Keratinocyte (primary cell): ENCODE measurements at regions not wholly inside any gene's neighbourhood (a gene's known extent, or its start where the extent isn't known, plus 50 kb on each side); places are given as distances from the start of the nearest gene placed in this dataset.

Source experiments
- DNase-seq: peaks from one replicate; pipeline ENCODE4 v3.0.0-alpha.2; 2011; ENCODE audit warnings: low read depth, missing footprints, low spot score
- FAIRE-seq: peaks from 2 replicates; lab custom pipeline; 2011; peaks lifted over from hg19 to GRCh38; lab: Jason Lieb, UNC
- H2AFZ ChIP-seq: 2 replicates; pipeline ENCODE4 v1.6.0; 2012; ENCODE audit warnings: low read length, control low read depth, inconsistent platforms; ENCODE audit not compliant: control insufficient read depth
- H3K27ac ChIP-seq: 2 replicates; pipeline ENCODE4 v1.5.1; 2011; ENCODE audit warnings: low read length; ENCODE audit not compliant: control insufficient read depth, insufficient read depth
- H3K27me3 ChIP-seq: 3 replicates; pipeline ENCODE4 v1.6.0; 2011; ENCODE audit warnings: low read length; ENCODE audit not compliant: control insufficient read depth, insufficient read depth; ENCODE audit errors: extremely low read depth
- H3K36me3 ChIP-seq, 2 experiments: 2 replicates in 1 of 2; 3 replicates in 1 of 2; pipeline ENCODE4 v1.5.1; 2011; ENCODE audit warnings: low read length in 2 of 2, mild to moderate bottlenecking in 1 of 2; ENCODE audit not compliant: control insufficient read depth in 2 of 2, insufficient read depth in 2 of 2; ENCODE audit errors: extremely low read depth in 1 of 2
- H3K4me1 ChIP-seq: 3 replicates; pipeline ENCODE4 v1.5.1; 2011; ENCODE audit warnings: low read length; ENCODE audit not compliant: control insufficient read depth, insufficient read depth; ENCODE audit errors: extremely low read depth
- H3K4me2 ChIP-seq: 3 replicates; pipeline ENCODE4 v1.6.0; 2011; ENCODE audit warnings: low read depth, low read length; ENCODE audit not compliant: control insufficient read depth, insufficient read depth; ENCODE audit errors: extremely low read depth
- H3K4me3 ChIP-seq, 3 experiments: fragments of 200-600 bp in 1 of 3; sonication (generic) in 1 of 3; 2 replicates in 2 of 3; 3 replicates in 1 of 3; pipeline ENCODE4 v1.5.1; 2011 to 2016; ENCODE audit warnings: low read length in 3 of 3, mild to moderate bottlenecking in 3 of 3, control low read depth in 2 of 3, inconsistent platforms in 1 of 3, low read depth in 1 of 3, mixed read lengths in 1 of 3, mixed run types in 1 of 3, moderate library complexity in 1 of 3; ENCODE audit not compliant: control insufficient read depth in 2 of 3, insufficient read depth in 2 of 3; ENCODE audit errors: extremely low read depth in 1 of 3
- H3K79me2 ChIP-seq: 2 replicates; pipeline ENCODE4 v1.6.0; 2012; ENCODE audit warnings: low read length; ENCODE audit not compliant: control insufficient read depth, insufficient read depth
- H3K9ac ChIP-seq: 3 replicates; pipeline ENCODE4 v1.6.0; 2011; ENCODE audit warnings: low read length; ENCODE audit not compliant: control insufficient read depth, insufficient read depth; ENCODE audit errors: extremely low read depth
- H3K9me1 ChIP-seq: 3 replicates; pipeline ENCODE4 v1.6.0; 2011; ENCODE audit warnings: low read length; ENCODE audit not compliant: control insufficient read depth, insufficient read depth; ENCODE audit errors: extremely low read depth
- H3K9me3 ChIP-seq: 2 replicates; pipeline ENCODE4 v1.5.1; 2012; ENCODE audit warnings: low read depth, low read length; ENCODE audit not compliant: control insufficient read depth
- H4K20me1 ChIP-seq: 3 replicates; pipeline ENCODE4 v1.6.0; 2011; ENCODE audit warnings: low read length; ENCODE audit not compliant: control insufficient read depth, insufficient read depth; ENCODE audit errors: extremely low read depth
- CTCF ChIP-seq, 3 experiments: IDR thresholded peaks in 1 of 3; conservative IDR thresholded peaks in 1 of 3; optimal IDR thresholded peaks in 1 of 3; 2 replicates in 2 of 3; 3 replicates in 1 of 3; pipeline versions ENCODE3 to v1.5.1; 2011; ENCODE audit warnings: low read length in 3 of 3, mild to moderate bottlenecking in 3 of 3, moderate library complexity in 2 of 3, control low read depth in 1 of 3, inconsistent platforms in 1 of 3; ENCODE audit not compliant: insufficient read depth in 2 of 3; ENCODE audit errors: extremely low read depth in 1 of 3
- EZH2 ChIP-seq: IDR thresholded peaks from one replicate; pipeline ENCODE4 v1.6.1; 2012; ENCODE audit warnings: inconsistent platforms, mild to moderate bottlenecking, low read length, moderate library complexity
- dilution Hi-C: fragments of 300-500 bp; cut with MboI; formaldehyde crosslinking; loops from one replicate; pipeline ENCODE4 v1.7.0; 2020; ENCODE audit warnings: low sequenced_read_pairs; ENCODE audit not compliant: extremely low pct_ligation_motif_present

GRCh38 chr7:67847092-67847787 is 850.6 kb downstream of the TYW1 start:
- FAIRE-seq: no peak
- no peak overlapping the region for H3K4me2 ChIP-seq
- no peaks in the 10 kb centered on the region for H3K79me2 ChIP-seq
- H3K9ac ChIP-seq: no peak overlapping the region
- H3K4me1 ChIP-seq: no peaks in the 10 kb centered on the region
- no peak overlapping the region for H3K27ac ChIP-seq
- no peak overlapping the region for H2AFZ ChIP-seq
- DNase-seq: no peak
- no peaks in the 10 kb centered on the region for H3K9me1 ChIP-seq
- H3K4me3 ChIP-seq: no peak overlapping the region
- dilution Hi-C loops: no loop called here
- no peaks in the 10 kb centered on the region for H3K36me3 ChIP-seq
- H4K20me1 ChIP-seq: no peaks in the 10 kb centered on the region
- no peaks in the 10 kb centered on the region for H3K27me3 ChIP-seq
- no peak for TF ChIP-seq CTCF (optimal IDR thresholded peaks at IDR 0.05 in 1 of 3, IDR thresholded peaks at IDR 0.05 in 1 of 3, conservative IDR thresholded peaks at IDR 0.05 in 1 of 3; ENCODE audit: extremely low read depth in 1 of 3, insufficient read depth in 2 of 3, low read length in 3 of 3)
- no peak for TF ChIP-seq EZH2
- H3K9me3 ChIP-seq: no peaks in the 10 kb centered on the region

- no peaks in the 10 kb centered on the region for H3K27me3 ChIP-seq
- FAIRE-seq: no peak
- no peak overlapping the region for H3K9ac ChIP-seq
- no peak overlapping the region for H3K27ac ChIP-seq
- no peaks in the 10 kb centered on the region for H3K79me2 ChIP-seq
- TF ChIP-seq EZH2: no peak
- TF ChIP-seq CTCF (optimal IDR thresholded peaks at IDR 0.05 in 1 of 3, IDR thresholded peaks at IDR 0.05 in 1 of 3, conservative IDR thresholded peaks at IDR 0.05 in 1 of 3; ENCODE audit: extremely low read depth in 1 of 3, insufficient read depth in 2 of 3, low read length in 3 of 3): no peak
- H3K9me3 ChIP-seq: no peaks in the 10 kb centered on the region
- no peaks in the 10 kb centered on the region for H3K4me1 ChIP-seq
- H3K9me1 ChIP-seq: no peaks in the 10 kb centered on the region
- no peak overlapping the region for H3K4me3 ChIP-seq
- DNase-seq: no peak
- H4K20me1 ChIP-seq: no peaks in the 10 kb centered on the region
- no peak overlapping the region for H3K4me2 ChIP-seq
- no peaks in the 10 kb centered on the region for H3K36me3 ChIP-seq
- H2AFZ ChIP-seq: no peak overlapping the region
- dilution Hi-C loops: no loop called here
These were observed 857.9 kb downstream of the TYW1 start for GRCh38 chr7:67854221-67855178.
